ENCODE measurements at regions not wholly inside any gene's neighbourhood (a gene's known extent, or its start where the extent isn't known, plus 50 kb on each side); places are given as distances from the start of the nearest gene placed in this dataset.

GRCh38 chr3:43979645-43980044 lies 262.0 kb upstream of the TOPAZ1 start:
- no peak for TF ChIP-seq CTCF (conservative IDR thresholded peaks at IDR 0.05)
- H3K27ac ChIP-seq, result no peak overlapping the region

GRCh38 chr3:43994657-43995546 lies 246.8 kb upstream of the TOPAZ1 start:
- no peak overlapping the region for H3K27ac ChIP-seq
- TF ChIP-seq CTCF (conservative IDR thresholded peaks at IDR 0.05), result peak; percentile 27; the same call in 1 of the 2 replicates

- TF ChIP-seq CTCF (conservative IDR thresholded peaks at IDR 0.05), result no peak
- no peak overlapping the region; the same call in 1 of the 2 replicates for H3K27ac ChIP-seq
These were observed 245.9 kb upstream of the TOPAZ1 start for GRCh38 chr3:43995547-43996378.

GRCh38 chr3:43996379-43997301 lies 245.0 kb upstream of the TOPAZ1 start:
- TF ChIP-seq CTCF (conservative IDR thresholded peaks at IDR 0.05), result peak; percentile 84
- no peak overlapping the region; the same call in 1 of the 2 replicates for H3K27ac ChIP-seq

- H3K27ac ChIP-seq, result no peak overlapping the region
- TF ChIP-seq CTCF (conservative IDR thresholded peaks at IDR 0.05), result no peak
These were observed 244.4 kb upstream of the TOPAZ1 start for GRCh38 chr3:43997316-43997715.

- no peak for TF ChIP-seq CTCF (conservative IDR thresholded peaks at IDR 0.05)
- no peak overlapping the region for H3K27ac ChIP-seq
These were observed 243.8 kb upstream of the TOPAZ1 start for GRCh38 chr3:43997788-43998369.
